ENCODE measurements at regions not wholly inside any gene's neighbourhood (a gene's known extent, or its start where the extent isn't known, plus 50 kb on each side); places are given as distances from the start of the nearest gene placed in this dataset.

DNA sequence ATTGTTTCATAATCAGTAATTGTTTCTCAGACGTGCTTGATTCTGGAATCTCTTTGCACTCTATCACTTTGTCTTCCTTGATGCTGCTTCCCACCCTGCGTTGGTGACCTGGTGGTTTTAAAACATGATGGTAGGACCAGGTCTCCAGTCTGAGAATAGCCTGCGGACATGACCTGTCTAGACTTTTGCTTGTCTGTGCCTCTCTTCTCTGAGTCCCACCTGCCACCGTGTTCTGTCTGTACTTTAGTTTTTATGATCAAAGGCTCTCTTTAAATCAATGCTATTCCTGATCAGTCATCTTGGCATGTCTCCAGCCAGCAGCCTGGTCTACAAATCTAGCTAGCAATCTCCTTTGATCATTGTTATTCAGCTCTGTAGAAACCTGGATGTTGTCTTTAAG lies 933.9 kb downstream of the DIAPH3 start:
- no peak for TF ChIP-seq YY1 (IDR thresholded peaks at IDR 0.05; ENCODE audit: insufficient read depth, insufficient read length)
- TF ChIP-seq ZNF274 (IDR thresholded peaks at IDR 0.05; ENCODE audit: low read depth, low read length): no peak

All from NT2/D1 (cell line).